ENCODE measurements at regions not wholly inside any gene's neighbourhood (a gene's known extent, or its start where the extent isn't known, plus 50 kb on each side); places are given as distances from the start of the nearest gene placed in this dataset.

GRCh38 chr5:74342182-74342581, 298.3 kb downstream of the ENC1 start:
- H3K36me3 Mint-ChIP-seq, result no peaks in the 10 kb centered on the region
- ChIA-PET CTCF (no interaction called here), POLR2A (no interaction called here)

GRCh38 chr5:74341221-74341620, 299.3 kb downstream of the ENC1 start:
- Mint-ChIP-seq H3K9me3 (no peaks in the 10 kb centered on the region), H3K4me1 (no peaks in the 10 kb centered on the region), H3K27ac (no peak overlapping the region), H3K4me3 (no peak overlapping the region), H3K27me3 (peaks cover 2 to 6% of the 10 kb centered on the region in 2 donors), H3K36me3 (no peaks in the 10 kb centered on the region)
- H3K9me3 ChIP-seq, result no peaks in the 10 kb centered on the region
- no peak for ATAC-seq (replicated peaks in 1 of 4)
- peaks cover 0 to 5% of the 10 kb centered on the region in 2 experiments for H3K27me3 ChIP-seq (replicated peaks in 1 of 2; ENCODE audit: control insufficient read depth in 2 of 2, extremely low read depth in 1 of 2, insufficient read depth in 2 of 2, low read length in 1 of 2)
- no peak for DNase-seq
- no peak overlapping the region for H3K27ac ChIP-seq (ENCODE audit: low read length)
- no peaks in the 10 kb centered on the region for H3K4me1 ChIP-seq (ENCODE audit: control insufficient read depth in 1 of 2, extremely low read depth in 1 of 2, insufficient read depth in 2 of 2, low read length in 2 of 2)
- WGBS (ENCODE audit: insufficient coverage), result no CpG with 5 or more reads among the region's 2 CpGs
- no peaks in the 10 kb centered on the region for H3K36me3 ChIP-seq (ENCODE audit: control insufficient read depth in 2 of 2, extremely low read depth in 1 of 2, insufficient read depth in 1 of 2, low read length in 1 of 2)
- ChIA-PET POLR2A (no interaction called here), CTCF (no interaction called here)
- no peak overlapping the region for H3K4me3 ChIP-seq (ENCODE audit: control insufficient read depth in 1 of 2, extremely low read depth in 1 of 2, low read length in 1 of 2)

More at GRCh38 chr5:74342182-74342581, 298.3 kb downstream of the ENC1 start:
- Histone ChIP-seq H3K4me1 (ENCODE audit: control insufficient read depth in 1 of 2, extremely low read depth in 1 of 2, insufficient read depth in 2 of 2, low read length in 2 of 2) (no peaks in the 10 kb centered on the region), H3K4me3 (ENCODE audit: control insufficient read depth in 1 of 2, extremely low read depth in 1 of 2, low read length in 1 of 2) (no peak overlapping the region), H3K36me3 (ENCODE audit: control insufficient read depth in 2 of 2, extremely low read depth in 1 of 2, insufficient read depth in 1 of 2, low read length in 1 of 2) (no peaks in the 10 kb centered on the region), H3K9me3 (no peaks in the 10 kb centered on the region), H3K27me3 (replicated peaks in 1 of 2; ENCODE audit: control insufficient read depth in 2 of 2, extremely low read depth in 1 of 2, insufficient read depth in 2 of 2, low read length in 1 of 2) (peaks cover 0 to 5% of the 10 kb centered on the region in 2 experiments), H3K27ac (ENCODE audit: low read length) (no peak overlapping the region)
- ATAC-seq (replicated peaks in 1 of 4) (no peak), DNase-seq (no peak)
- Mint-ChIP-seq H3K4me1 (no peaks in the 10 kb centered on the region), H3K27me3 (peaks cover 2 to 6% of the 10 kb centered on the region in 2 donors), H3K4me3 (no peak overlapping the region), H3K9me3 (no peaks in the 10 kb centered on the region), H3K27ac (no peak overlapping the region)
- WGBS (ENCODE audit: insufficient coverage), result no CpG with 5 or more reads among the region's 2 CpGs

- 100% methylated on average over 1 of the region's 5 CpGs for WGBS (ENCODE audit: insufficient coverage)
- ChIA-PET CTCF (no interaction called here), POLR2A (no interaction called here)
- no peak for ATAC-seq (replicated peaks in 1 of 4)
- H3K27ac Mint-ChIP-seq, result no peak overlapping the region
- H3K9me3 Mint-ChIP-seq, result no peaks in the 10 kb centered on the region
- H3K36me3 Mint-ChIP-seq, result no peaks in the 10 kb centered on the region
- Histone ChIP-seq H3K9me3 (no peaks in the 10 kb centered on the region), H3K4me3 (ENCODE audit: control insufficient read depth in 1 of 2, extremely low read depth in 1 of 2, low read length in 1 of 2) (no peak overlapping the region), H3K4me1 (ENCODE audit: control insufficient read depth in 1 of 2, extremely low read depth in 1 of 2, insufficient read depth in 2 of 2, low read length in 2 of 2) (no peaks in the 10 kb centered on the region), H3K27ac (ENCODE audit: low read length) (no peak overlapping the region), H3K27me3 (replicated peaks in 1 of 2; ENCODE audit: control insufficient read depth in 2 of 2, extremely low read depth in 1 of 2, insufficient read depth in 2 of 2, low read length in 1 of 2) (peaks cover 0 to 5% of the 10 kb centered on the region in 2 experiments), H3K36me3 (ENCODE audit: control insufficient read depth in 2 of 2, extremely low read depth in 1 of 2, insufficient read depth in 1 of 2, low read length in 1 of 2) (no peaks in the 10 kb centered on the region)
- no peaks in the 10 kb centered on the region for H3K4me1 Mint-ChIP-seq
- no peak overlapping the region for H3K4me3 Mint-ChIP-seq
- no peak for DNase-seq
- H3K27me3 Mint-ChIP-seq, result peaks cover 3 to 7% of the 10 kb centered on the region in 2 donors
Measured at GRCh38 chr5:74340476-74340875, 300.1 kb downstream of the ENC1 start.

GRCh38 chr5:74337984-74338310, 302.6 kb downstream of the ENC1 start:
- no peaks in the 10 kb centered on the region for H3K4me1 Mint-ChIP-seq
- no peak for DNase-seq
- POLR2A ChIA-PET, result no interaction called here

GRCh38 chr5:74337254-74337983, 303.1 kb downstream of the ENC1 start:
- Histone ChIP-seq H3K36me3 (ENCODE audit: control insufficient read depth in 2 of 2, extremely low read depth in 1 of 2, insufficient read depth in 1 of 2, low read length in 1 of 2) (no peaks in the 10 kb centered on the region), H3K4me1 (ENCODE audit: control insufficient read depth in 1 of 2, extremely low read depth in 1 of 2, insufficient read depth in 2 of 2, low read length in 2 of 2) (no peaks in the 10 kb centered on the region), H3K27me3 (replicated peaks in 1 of 2; ENCODE audit: control insufficient read depth in 2 of 2, extremely low read depth in 1 of 2, insufficient read depth in 2 of 2, low read length in 1 of 2) (peaks cover 2 to 5% of the 10 kb centered on the region in 2 experiments), H3K27ac (ENCODE audit: low read length) (no peak overlapping the region), H3K4me3 (ENCODE audit: control insufficient read depth in 1 of 2, extremely low read depth in 1 of 2, low read length in 1 of 2) (no peak overlapping the region), H3K9me3 (no peaks in the 10 kb centered on the region)
- no peak for DNase-seq
- no peaks in the 10 kb centered on the region for H3K36me3 Mint-ChIP-seq
- ChIA-PET POLR2A (no interaction called here), CTCF (no interaction called here)
- no peaks in the 10 kb centered on the region for H3K9me3 Mint-ChIP-seq
- peaks cover 14 to 19% of the 10 kb centered on the region in 2 donors for H3K27me3 Mint-ChIP-seq
- H3K4me1 Mint-ChIP-seq, result no peaks in the 10 kb centered on the region
- H3K27ac Mint-ChIP-seq, result no peak overlapping the region
- WGBS (ENCODE audit: insufficient coverage), result 74% methylated on average over 5 of the region's 9 CpGs
- ATAC-seq (replicated peaks in 1 of 4), result no peak
- H3K4me3 Mint-ChIP-seq, result no peak overlapping the region

More at GRCh38 chr5:74337984-74338310, 302.6 kb downstream of the ENC1 start:
- Histone ChIP-seq H3K27ac (ENCODE audit: low read length) (no peak overlapping the region), H3K9me3 (no peaks in the 10 kb centered on the region), H3K27me3 (replicated peaks in 1 of 2; ENCODE audit: control insufficient read depth in 2 of 2, extremely low read depth in 1 of 2, insufficient read depth in 2 of 2, low read length in 1 of 2) (peaks cover 2 to 5% of the 10 kb centered on the region in 2 experiments), H3K4me1 (ENCODE audit: control insufficient read depth in 1 of 2, extremely low read depth in 1 of 2, insufficient read depth in 2 of 2, low read length in 2 of 2) (no peaks in the 10 kb centered on the region), H3K4me3 (ENCODE audit: control insufficient read depth in 1 of 2, extremely low read depth in 1 of 2, low read length in 1 of 2) (no peak overlapping the region), H3K36me3 (ENCODE audit: control insufficient read depth in 2 of 2, extremely low read depth in 1 of 2, insufficient read depth in 1 of 2, low read length in 1 of 2) (no peaks in the 10 kb centered on the region)
- CTCF ChIA-PET, result no interaction called here
- Mint-ChIP-seq H3K27ac (no peak overlapping the region), H3K36me3 (no peaks in the 10 kb centered on the region), H3K9me3 (no peaks in the 10 kb centered on the region), H3K4me3 (no peak overlapping the region), H3K27me3 (peaks cover 14 to 19% of the 10 kb centered on the region in 2 donors)
- no peak for ATAC-seq (replicated peaks in 1 of 4)
- WGBS (ENCODE audit: insufficient coverage), result no CpG with 5 or more reads among the region's 1 CpG

- H3K4me1 ChIP-seq (ENCODE audit: control insufficient read depth in 1 of 2, extremely low read depth in 1 of 2, insufficient read depth in 2 of 2, low read length in 2 of 2), result no peaks in the 10 kb centered on the region
- H3K36me3 ChIP-seq (ENCODE audit: control insufficient read depth in 2 of 2, extremely low read depth in 1 of 2, insufficient read depth in 1 of 2, low read length in 1 of 2), result no peaks in the 10 kb centered on the region
- DNase-seq (no peak), ATAC-seq (replicated peaks in 1 of 4) (no peak)
- Mint-ChIP-seq H3K27ac (no peak overlapping the region), H3K4me1 (no peaks in the 10 kb centered on the region), H3K27me3 (peaks cover 14 to 22% of the 10 kb centered on the region in 2 donors), H3K36me3 (no peaks in the 10 kb centered on the region), H3K4me3 (no peak overlapping the region), H3K9me3 (no peaks in the 10 kb centered on the region)
- WGBS (ENCODE audit: insufficient coverage), result 65% methylated on average over 5 of the region's 7 CpGs
- POLR2A ChIA-PET, result no interaction called here
- no peak overlapping the region for H3K27ac ChIP-seq (ENCODE audit: low read length)
- H3K4me3 ChIP-seq (ENCODE audit: control insufficient read depth in 1 of 2, extremely low read depth in 1 of 2, low read length in 1 of 2), result no peak overlapping the region
- H3K27me3 ChIP-seq (replicated peaks in 1 of 2; ENCODE audit: control insufficient read depth in 2 of 2, extremely low read depth in 1 of 2, insufficient read depth in 2 of 2, low read length in 1 of 2), result peaks cover 2 to 5% of the 10 kb centered on the region in 2 experiments
- no peaks in the 10 kb centered on the region for H3K9me3 ChIP-seq
- CTCF ChIA-PET, result no interaction called here
Measured at GRCh38 chr5:74336297-74336696, 304.2 kb downstream of the ENC1 start.

Measured in T-cell (primary cell).